ENCODE measurements at regions not wholly inside any gene's neighbourhood (a gene's known extent, or its start where the extent isn't known, plus 50 kb on each side); places are given as distances from the start of the nearest gene placed in this dataset.

DNA sequence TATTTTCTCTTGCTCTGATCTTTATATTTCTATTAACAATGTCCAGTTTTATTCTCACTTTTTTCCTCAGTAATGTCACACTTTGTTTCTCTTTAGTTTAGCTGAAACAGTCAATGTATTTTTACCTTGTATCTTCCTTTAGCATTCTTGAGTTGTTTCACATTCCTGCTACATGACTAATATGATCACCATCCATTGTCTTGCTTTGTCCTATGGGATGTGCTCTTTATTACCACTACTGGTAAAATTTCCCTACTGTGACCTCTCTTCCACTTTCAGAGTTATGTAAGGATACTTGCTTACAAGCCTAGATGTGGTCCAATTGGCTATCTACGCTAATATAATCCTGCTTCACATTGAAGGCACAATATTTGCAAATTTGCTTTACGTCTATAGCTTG lies 457.9 kb downstream of the PIK3C3 start:
- no peak for DNase-seq

DNA sequence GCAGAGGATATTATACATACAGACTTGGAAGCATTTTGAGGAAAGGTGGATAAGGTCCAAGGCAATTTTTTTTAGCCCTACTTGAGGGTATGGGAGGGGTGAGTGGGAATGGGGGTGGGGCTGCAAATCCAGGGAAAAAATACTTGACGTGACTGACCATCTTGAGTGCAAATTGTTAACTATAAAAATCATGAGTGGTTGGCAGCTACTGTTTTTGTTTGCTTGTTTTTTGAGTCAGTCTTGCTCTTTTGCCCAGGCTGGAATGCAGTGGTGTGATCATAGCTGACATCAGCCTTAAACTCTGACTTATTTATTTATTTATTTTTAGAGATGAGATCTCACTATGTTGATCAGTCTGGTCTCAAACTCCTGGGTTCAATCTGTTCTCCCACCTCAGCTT lies 458.8 kb downstream of the PIK3C3 start:
- no peak for DNase-seq

DNA sequence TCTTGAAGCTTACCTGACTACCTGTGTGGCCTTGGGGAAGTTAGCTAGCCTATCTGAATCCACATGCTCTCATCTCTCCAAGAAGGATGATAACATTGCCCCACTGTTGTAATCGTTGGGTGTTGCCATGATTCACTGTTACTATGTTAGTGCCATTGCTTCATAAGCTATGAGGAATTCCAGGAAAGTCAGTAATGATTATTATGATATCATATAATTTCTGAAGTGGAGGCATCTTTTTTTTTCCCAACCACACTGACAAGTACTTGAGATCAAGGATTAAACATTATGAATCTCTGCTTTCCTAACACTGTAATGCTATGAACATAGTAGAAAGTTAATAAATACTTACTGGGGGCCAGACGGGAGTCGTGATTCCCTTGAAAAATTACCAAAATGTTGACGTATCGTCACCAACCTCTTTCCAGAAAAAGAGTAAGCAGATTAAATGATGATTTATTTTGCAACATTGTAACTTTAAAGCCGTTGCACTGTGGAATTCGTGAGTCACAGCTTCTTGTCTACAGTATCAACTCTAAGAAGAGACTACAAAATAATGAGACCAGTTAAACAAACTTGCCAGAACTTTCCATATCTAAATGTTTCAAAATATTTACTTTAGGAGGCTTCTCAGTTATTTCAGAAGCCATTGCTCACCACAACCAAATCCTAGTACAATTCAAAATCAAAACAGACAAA lies 459.9 kb downstream of the PIK3C3 start:
- DNase-seq: no peak

DNA sequence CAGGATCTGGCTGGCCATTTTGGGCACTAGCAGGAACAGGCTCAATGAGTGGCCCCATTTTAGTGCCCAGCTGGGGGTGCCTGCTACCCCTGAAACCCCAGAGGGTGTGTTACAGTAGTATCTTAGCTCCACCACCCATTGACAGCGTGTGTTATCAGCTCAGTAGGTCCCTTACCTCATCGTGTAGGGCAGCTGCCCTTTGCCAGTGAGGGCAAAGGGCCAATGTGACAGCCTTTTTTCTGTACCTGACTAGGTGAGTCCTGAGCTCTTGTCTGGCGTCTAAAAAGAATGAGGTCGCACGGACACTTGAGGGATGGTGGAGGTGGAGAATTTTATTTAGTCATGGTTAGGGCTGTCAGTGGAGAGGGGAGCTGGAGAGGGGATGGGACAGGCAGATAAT lies 462.2 kb downstream of the PIK3C3 start:
- no peak for DNase-seq

DNA sequence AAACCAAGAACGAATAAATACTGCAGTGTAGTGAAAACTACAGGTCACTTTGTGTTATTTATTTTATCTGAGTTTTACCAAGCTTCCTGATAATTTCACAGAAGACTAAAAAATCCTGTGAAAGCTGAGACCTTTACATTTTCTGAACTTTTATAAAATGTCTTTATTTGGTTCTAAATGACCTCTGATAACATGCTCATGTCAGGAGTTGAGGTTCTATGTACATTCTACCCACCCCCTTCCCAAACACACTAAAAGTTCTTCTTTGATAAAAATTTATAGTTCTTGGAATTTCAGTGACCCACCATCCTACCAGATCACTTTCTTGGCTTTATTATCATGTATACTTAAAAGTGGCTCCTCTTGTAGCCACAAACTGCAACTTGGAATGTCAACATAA lies 463.1 kb downstream of the PIK3C3 start:
- no peak for DNase-seq

DNA sequence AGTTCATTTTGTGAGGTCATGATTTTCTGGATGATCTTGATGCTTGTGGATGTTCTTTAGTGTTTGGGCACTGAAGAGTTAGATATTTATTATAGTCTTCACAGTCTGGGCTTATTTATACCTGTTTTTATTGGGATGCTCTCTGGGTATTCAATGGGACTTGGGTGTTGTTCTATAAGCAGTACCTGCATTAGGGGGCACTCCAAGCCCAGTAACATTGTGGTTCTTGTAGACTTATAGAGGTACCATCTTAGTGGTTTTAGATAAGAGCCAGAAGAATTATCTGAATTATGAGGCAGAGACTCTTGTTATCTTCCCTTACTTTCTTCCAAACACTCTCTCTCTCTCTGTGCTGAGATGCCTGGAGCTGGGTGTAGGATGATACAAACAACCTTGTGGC lies 470.0 kb downstream of the PIK3C3 start:
- no peak for DNase-seq

DNA sequence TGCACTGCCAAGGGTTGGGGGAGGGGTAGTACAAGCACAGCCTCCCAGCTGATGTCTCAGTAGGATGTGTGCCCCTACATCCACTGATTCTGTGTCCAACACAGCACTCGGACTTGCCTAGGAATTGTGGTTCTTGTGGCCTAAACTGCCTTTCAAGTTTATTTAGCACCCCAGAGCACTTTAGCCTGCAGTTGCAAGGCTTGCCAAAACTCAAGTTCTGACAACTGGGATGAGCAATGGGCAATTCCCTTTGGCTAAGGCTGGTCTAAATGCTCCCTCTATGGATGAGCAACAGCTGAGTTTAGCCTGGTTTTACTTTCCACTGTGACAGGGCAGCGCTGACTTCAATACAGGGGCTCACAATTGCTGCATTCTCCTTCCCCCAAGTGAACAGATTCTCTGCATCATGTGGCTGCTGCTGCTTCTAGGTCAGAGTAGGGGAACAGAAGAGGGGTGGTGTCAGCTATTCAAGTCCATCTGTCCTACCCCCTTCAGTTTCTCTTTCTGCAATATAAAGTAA lies 471.5 kb downstream of the PIK3C3 start:
- DNase-seq: no peak

DNA sequence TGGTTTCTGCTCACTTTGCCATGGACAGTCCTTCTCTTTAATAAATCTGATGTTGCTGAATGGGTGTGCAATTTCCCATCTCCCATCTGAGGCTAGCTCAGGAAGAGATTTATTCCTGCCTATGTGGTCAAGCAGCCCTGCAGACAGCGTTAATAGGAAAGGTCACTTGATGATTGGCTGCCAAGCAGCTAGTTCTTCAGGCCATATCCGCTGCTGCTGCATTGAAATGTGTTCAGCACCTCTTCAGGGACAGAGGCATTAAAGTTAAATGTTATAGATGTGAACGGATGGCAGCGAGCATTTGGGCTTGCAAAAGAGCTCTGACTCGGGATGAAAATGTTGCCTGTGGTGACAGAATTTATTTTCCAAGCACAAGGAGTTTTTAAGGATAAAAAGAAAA lies 474.2 kb downstream of the PIK3C3 start:
- DNase-seq: no peak

DNA sequence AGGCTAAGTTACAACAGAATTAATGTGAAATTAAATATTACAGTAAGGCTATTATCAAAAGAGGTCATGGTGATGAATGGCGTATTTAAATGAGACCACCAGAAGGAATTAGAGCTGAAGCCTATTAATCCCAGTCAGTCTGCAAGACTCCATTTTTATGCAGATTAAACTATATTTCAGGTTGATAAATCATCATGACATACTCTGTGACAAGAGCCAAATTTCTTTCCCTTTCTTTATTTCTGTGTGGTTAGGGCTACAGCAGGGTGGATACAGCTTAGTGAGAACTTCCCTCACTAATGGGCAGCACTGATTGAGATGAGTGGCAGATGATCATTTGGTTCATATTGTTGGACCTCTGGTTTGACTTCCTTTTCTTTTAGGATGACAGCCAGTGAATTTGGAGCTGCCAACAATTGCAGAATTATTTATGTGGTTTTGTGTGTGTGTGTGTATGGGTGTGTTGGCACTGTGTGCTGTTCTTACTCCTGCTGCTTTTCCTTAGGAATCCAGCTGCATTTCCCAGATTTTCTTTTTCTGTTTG lies 481.3 kb downstream of the PIK3C3 start:
- no peak for DNase-seq

DNA sequence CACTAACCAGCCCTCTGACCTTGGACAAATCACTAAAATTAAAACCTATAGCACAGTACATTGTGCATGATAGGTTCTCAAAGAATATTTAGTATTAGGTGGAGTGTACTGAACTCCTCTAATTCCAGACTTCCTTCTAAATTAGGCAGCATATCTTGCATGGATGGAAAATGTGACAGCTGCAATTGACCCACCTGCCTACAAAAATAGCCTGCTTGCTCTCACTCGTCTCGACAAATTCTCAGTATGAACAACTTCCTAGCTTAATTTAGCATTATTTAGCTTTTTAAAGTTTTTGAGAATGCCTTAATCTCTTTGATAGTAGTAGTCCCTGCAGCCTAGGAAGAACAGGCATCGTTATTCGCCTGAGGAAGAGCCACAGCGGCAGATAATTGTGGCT lies 482.0 kb downstream of the PIK3C3 start:
- no peak for DNase-seq

DNA sequence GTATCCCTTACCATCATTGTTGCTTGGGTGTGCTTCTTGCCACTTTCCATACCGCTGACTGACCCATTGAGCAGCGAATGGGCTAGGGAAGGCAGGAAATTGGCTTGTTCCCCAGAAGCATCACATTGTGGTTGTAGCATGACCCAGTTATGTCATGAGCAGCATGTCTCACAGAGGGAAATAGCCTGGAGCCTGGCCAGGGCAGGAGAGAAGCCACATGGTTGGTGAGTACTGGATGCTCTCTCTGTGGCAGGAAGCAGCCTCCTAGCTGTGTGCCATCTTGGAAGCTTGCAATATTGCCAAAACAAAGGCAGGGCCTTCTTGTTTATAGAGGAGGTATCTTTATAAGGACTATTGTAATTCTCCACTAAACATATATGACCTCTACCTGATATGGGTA lies 482.6 kb downstream of the PIK3C3 start:
- no peak for DNase-seq

DNA sequence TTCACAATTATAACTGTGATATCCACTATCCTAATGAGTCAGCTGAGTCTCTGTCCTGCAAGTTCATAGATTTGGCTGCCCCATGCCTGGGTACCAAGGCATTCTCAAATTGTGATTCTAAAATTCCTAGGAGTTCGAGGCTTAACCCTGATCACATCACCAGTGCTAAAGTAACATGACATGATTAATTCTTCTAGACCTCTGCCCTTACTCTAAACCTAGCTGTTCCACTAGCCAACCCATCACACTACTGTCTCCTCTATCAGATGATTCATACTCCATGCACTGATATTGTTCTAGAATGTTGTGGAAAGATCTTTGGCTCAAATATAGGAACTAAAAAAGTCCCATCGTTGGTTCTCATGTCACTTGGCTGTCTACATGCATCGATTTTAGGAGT lies 487.6 kb downstream of the PIK3C3 start:
- no peak for DNase-seq

DNA sequence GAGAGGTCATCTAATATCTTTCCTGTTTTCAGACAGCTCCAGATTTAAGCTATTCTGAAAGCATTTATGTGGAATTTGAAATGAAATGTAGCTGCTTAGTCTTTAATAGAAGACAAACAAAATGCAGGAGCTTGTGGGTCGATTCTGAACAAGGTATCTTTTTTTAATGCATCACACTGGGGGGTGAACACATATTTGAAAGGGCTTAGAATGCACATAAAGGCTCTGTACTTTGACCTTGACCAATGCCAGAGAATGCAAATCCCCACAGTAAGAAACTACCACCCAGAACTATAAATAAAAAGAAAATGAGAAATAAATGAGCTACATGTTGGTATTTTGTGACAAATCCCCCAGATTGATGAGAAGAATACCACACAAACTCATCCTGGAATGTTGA lies 489.3 kb downstream of the PIK3C3 start:
- DNase-seq: no peak

DNA sequence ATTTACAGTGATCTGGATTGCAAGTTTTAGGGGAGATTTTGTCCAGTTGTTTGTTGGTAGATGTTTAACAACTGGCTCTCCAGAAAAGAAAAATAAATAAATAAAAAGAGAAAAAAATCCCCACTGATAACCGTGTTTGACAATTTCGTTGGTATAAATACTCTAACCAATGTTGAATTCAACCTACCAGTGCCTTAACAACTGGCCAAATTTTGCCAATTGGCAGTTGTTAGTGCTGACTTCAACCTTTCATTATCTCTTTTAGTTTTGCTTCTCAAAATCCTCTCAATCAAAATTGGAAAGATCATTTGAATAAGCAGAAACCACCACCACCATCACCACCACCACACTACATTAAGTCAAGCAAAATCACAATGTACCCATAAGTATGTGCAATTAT lies 490.3 kb downstream of the PIK3C3 start:
- DNase-seq: no peak

DNA sequence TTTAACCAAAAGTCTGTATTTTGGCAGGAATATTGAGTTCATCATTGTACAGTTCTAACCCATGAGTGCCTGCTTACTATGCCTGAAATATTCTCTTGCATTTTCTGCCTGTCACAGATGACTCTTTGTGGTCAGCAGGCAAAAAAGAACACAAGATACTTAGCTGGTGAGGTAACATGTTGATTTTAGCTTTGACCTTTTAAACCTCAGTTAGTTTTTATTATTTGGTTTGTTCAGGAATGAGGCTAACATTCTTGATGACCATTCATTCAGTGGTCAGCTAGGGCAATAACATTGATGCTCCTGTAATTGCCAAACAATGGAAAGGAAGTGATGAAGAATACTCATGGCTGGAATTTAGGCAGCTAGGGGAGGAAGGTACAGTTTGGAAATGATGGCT lies 491.2 kb downstream of the PIK3C3 start:
- DNase-seq: no peak

DNA sequence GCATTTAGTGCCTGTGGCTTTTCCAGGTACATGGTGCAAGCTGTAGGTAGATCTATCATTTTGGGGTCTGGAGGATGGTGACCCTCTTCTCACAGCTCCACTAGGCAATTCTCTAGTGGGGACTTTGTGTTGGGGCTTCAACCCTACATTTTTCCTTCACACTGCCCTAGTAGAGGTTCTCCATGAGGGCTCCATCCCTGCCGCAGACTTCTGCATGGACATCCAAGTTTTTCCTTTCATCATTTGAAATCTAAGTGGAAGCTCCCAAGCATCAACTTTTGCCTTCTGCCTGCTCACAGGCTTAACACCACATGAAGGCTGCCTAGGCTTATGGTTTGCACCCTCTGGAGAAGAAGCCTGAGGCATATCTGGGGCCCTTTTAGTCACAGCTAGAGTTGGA lies 492.7 kb downstream of the PIK3C3 start:
- DNase-seq: no peak

DNA sequence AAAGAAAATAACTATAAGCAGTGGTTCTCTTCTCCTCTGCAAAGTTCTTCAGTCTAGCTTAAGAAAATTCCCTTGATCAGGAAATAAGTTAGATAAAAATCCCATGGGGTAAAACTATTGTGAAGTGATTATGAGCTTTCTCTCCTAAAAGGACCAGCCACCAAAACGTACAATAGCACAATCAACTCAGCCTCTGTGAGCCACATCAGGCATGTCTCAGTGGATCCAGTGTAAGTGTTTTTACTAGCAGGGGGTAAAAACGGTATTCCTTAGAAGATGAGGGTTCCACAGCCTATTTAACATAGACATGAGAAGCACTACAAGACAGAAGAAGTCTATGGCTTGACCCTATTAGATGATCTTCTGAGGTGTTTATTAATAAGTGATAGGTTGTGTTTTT lies 503.2 kb downstream of the PIK3C3 start:
- DNase-seq: no peak

DNA sequence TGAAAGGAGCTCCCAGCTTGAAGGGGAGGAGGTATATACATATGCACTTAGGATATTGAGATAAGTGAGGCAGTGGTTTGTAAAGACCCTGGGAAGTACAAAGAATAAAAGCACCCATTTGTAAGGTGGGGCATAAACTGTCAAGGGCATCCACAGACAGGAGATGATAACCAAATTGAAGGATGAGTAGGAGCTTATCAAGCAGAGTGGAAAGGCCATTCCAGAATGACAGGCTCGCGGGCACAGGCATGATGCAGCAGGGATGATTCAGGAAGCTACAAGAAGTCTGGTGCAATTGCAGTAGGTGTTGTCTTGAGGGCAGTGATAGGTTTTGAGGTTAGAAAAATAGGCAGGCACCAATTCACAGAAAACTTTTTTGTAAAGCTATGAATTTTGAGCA lies 504.8 kb downstream of the PIK3C3 start:
- DNase-seq: no peak

DNA sequence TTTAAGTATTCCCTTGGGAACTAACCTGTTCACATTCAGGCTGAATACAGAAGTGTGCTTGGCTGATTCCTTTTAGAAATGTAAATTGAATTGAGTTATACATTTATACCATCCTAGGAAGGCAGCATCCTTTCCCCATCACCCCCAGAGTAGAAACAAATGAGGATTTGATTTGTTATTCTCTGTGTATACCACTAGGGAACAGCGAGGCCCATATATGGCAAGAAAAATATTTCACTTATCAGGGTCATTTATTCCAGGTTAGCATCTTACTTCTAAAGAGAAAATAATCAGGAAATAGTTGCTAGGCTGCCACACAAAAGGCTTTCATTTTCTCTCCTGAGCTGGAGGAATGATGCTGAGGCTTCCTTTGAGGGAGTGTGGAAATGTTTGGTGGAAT lies 516.9 kb downstream of the PIK3C3 start:
- DNase-seq: no peak

DNA sequence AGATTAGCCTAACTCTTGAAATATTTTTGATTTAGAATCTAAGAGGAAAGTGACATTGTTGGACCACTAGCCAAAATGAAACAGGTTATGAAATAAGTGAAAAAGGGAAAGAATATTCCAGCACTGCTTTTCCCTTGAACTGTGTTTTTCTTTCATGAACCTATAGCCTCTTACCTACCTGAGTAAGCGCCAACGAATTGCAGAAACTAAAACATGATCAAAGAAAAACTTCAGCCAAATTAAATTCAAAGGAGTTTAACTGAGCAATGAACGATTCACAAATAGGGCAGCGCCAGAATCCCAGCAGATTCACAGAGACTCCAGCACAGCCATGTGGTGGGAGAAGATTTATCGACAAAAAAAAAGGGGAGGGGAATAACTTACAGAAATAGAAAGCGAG lies 518.6 kb downstream of the PIK3C3 start:
- DNase-seq: no peak

DNA sequence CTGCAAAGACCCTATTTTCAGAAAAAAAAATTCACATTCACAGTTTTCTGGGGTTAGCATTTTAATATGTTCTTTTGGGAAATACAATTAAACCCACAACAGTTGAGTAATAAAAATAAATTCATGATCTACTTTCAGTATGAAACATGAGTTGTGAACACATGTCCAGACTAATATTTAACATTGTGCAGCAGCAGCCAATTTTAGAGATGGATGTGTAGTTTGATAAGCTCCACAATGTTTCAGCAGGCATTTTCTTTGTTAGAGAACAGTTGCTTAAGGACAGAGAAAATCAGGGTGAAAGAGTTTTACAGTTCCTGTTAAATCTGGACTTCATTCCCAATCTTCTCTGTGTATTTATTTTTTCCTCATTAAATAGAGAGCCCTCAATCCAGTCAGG lies 519.5 kb downstream of the PIK3C3 start:
- DNase-seq: no peak

DNA sequence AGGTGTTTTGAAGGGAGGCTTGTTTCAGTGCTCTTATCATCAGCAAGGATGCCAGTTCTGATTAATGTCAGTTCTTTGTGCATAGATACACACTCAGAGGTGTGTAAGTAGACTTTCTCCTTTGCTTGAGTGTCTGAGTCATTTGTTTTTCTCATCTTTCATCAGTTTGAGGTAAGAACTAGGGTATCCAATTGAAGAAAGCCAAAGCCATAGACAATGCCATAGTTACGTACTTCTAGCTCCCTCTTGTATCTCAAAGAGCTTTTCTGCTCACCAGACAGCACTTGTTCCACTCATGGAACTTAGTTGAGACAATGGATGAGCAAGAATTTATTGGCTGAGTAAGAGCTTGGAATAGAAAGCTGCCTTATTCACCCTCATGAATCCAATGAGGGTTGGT lies 520.1 kb downstream of the PIK3C3 start:
- no peak for DNase-seq

DNA sequence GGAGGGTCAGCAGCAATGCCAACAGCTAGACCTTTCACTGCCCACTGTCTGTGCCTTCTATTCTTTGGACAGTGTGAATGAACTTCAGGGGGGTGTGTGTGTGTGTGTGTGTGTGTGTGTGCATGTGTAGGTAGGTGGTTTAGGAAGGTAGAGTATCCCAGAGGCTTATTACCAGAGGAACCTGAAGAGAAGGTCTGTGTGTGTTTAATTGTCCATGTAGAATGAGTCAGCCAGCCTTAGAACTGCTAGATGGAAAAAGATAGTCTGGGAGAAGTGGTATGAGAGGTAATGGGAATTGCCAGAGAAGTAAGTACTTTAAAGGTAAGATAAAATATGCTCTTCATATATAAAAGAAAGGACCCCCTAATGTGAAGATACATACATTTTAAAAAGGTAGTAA lies 522.2 kb downstream of the PIK3C3 start:
- no peak for DNase-seq

DNA sequence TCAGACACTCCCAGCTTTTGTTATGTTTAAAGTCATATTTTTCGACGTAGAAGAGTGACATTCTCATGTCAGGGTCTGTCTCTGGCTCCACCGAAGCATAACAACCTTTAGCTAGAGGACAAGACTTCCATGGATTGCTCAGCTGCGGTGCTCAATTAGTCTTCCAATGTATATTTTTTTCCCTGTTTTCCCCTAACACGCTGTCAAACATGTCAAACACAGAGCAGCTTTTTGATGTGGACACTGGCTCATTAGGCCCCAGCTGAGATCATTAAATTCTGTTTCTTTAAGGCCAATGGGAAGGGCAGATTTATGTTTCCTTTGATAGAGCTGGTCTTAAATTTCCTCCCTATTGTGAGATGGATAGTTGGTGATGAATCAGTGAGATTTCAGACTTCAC lies 525.4 kb downstream of the PIK3C3 start:
- DNase-seq: peak; percentile 80

DNA sequence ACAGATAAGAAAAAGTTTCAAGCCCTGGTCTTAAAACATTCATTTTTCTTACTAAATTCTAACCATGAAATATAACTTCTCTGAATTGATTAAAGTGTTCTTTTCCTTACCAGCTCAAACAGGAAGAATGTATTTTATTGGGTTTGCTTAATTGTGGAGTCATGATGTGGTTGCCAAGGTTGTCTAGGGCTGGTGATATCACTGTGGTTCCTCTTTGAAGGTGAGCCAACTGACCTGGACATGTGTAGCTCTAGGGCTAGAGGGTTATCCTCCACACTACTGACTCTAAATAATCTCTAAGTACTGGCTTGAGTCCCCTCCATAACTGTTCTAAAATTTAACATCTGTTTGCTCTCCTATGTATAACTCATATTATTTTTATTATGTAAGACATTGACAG lies 529.6 kb downstream of the PIK3C3 start:
- DNase-seq: no peak

All from NCI-H748 treated with DMSO at 0.1 percent for 48 hours (cell line).